ENCODE measurements at regions not wholly inside any gene's neighbourhood (a gene's known extent, or its start where the extent isn't known, plus 50 kb on each side); places are given as distances from the start of the nearest gene placed in this dataset.

- no peaks in the 10 kb centered on the region for H3K36me3 Mint-ChIP-seq (ENCODE audit: insufficient read depth, unreplicated experiment)
- H3K9me3 Mint-ChIP-seq (ENCODE audit: low read depth, unreplicated experiment) = no peaks in the 10 kb centered on the region
- CTCF ChIA-PET = no interaction called here
- peaks cover 65% of the 10 kb centered on the region for H3K27me3 Mint-ChIP-seq (ENCODE audit: unreplicated experiment)
- H3K27ac Mint-ChIP-seq (ENCODE audit: unreplicated experiment) = no peak overlapping the region
- no peak for DNase-seq
- no peaks in the 10 kb centered on the region for H3K4me1 Mint-ChIP-seq (ENCODE audit: low read depth, unreplicated experiment)
- TF ChIP-seq CTCF (IDR thresholded peaks at IDR 0.05; ENCODE audit: unreplicated experiment) = no peak
- no peak overlapping the region for H3K4me3 Mint-ChIP-seq (ENCODE audit: low read depth, unreplicated experiment)
- no TSS peak for BruUV-seq (replicated peaks)
- intact Hi-C loops (cut with micrococcal nuclease; ENCODE audit: unreplicated experiment) = no loop called here
Observed at GRCh38 chr2:71976685-71977084, 171.0 kb downstream of the CYP26B1 start.

- Mint-ChIP-seq H3K27me3 (ENCODE audit: unreplicated experiment) (peaks cover 47% of the 10 kb centered on the region), H3K27ac (ENCODE audit: unreplicated experiment) (no peak overlapping the region), H3K4me3 (ENCODE audit: low read depth, unreplicated experiment) (no peak overlapping the region), H3K36me3 (ENCODE audit: insufficient read depth, unreplicated experiment) (no peaks in the 10 kb centered on the region), H3K9me3 (ENCODE audit: low read depth, unreplicated experiment) (no peaks in the 10 kb centered on the region), H3K4me1 (ENCODE audit: low read depth, unreplicated experiment) (no peaks in the 10 kb centered on the region)
- intact Hi-C loops (cut with micrococcal nuclease; ENCODE audit: unreplicated experiment) = no loop called here
- no peak for DNase-seq
- TF ChIP-seq CTCF (IDR thresholded peaks at IDR 0.05; ENCODE audit: unreplicated experiment) = no peak
- BruUV-seq (replicated peaks) = no TSS peak
- CTCF ChIA-PET = no interaction called here
Observed at GRCh38 chr2:71974846-71975245, 172.8 kb downstream of the CYP26B1 start.

GRCh38 chr2:71971493-71971892, 176.2 kb downstream of the CYP26B1 start:
- CTCF ChIA-PET = no interaction called here
- H3K4me3 Mint-ChIP-seq (ENCODE audit: low read depth, unreplicated experiment) = no peak overlapping the region
- no peak for TF ChIP-seq CTCF (IDR thresholded peaks at IDR 0.05; ENCODE audit: unreplicated experiment)
- BruUV-seq (replicated peaks) = no TSS peak
- H3K27me3 Mint-ChIP-seq (ENCODE audit: unreplicated experiment) = peaks cover 36% of the 10 kb centered on the region
- H3K4me1 Mint-ChIP-seq (ENCODE audit: low read depth, unreplicated experiment) = no peaks in the 10 kb centered on the region
- no peak for DNase-seq
- H3K36me3 Mint-ChIP-seq (ENCODE audit: insufficient read depth, unreplicated experiment) = no peaks in the 10 kb centered on the region
- no peaks in the 10 kb centered on the region for H3K9me3 Mint-ChIP-seq (ENCODE audit: low read depth, unreplicated experiment)
- intact Hi-C loops (cut with micrococcal nuclease; ENCODE audit: unreplicated experiment) = no loop called here
- no peak overlapping the region for H3K27ac Mint-ChIP-seq (ENCODE audit: unreplicated experiment)

- intact Hi-C loops (cut with micrococcal nuclease; ENCODE audit: unreplicated experiment) = no loop called here
- H3K27ac Mint-ChIP-seq (ENCODE audit: unreplicated experiment) = no peak overlapping the region
- TF ChIP-seq CTCF (IDR thresholded peaks at IDR 0.05; ENCODE audit: unreplicated experiment) = no peak
- H3K4me3 Mint-ChIP-seq (ENCODE audit: low read depth, unreplicated experiment) = no peak overlapping the region
- CTCF ChIA-PET = no interaction called here
- BruUV-seq (replicated peaks) = no TSS peak
- no peaks in the 10 kb centered on the region for H3K27me3 Mint-ChIP-seq (ENCODE audit: unreplicated experiment)
- no peaks in the 10 kb centered on the region for H3K4me1 Mint-ChIP-seq (ENCODE audit: low read depth, unreplicated experiment)
- no peaks in the 10 kb centered on the region for H3K36me3 Mint-ChIP-seq (ENCODE audit: insufficient read depth, unreplicated experiment)
- H3K9me3 Mint-ChIP-seq (ENCODE audit: low read depth, unreplicated experiment) = no peaks in the 10 kb centered on the region
- DNase-seq = no peak
Observed at GRCh38 chr2:71965530-71965929, 182.1 kb downstream of the CYP26B1 start.

Data from Calu3 (cell line).